ENCODE measurements at regions not wholly inside any gene's neighbourhood (a gene's known extent, or its start where the extent isn't known, plus 50 kb on each side); places are given as distances from the start of the nearest gene placed in this dataset.

GRCh38 chr13:103161476-103161875 is 95.3 kb upstream of the SLC10A2 start:
- Histone ChIP-seq H3K4me1 (ENCODE audit: control insufficient read depth in 1 of 2, insufficient read depth in 2 of 2, low read length in 2 of 2) (no peaks in the 10 kb centered on the region), H3K4me2 (ENCODE audit: low read length) (no peak overlapping the region), H3K27me3 (ENCODE audit: insufficient read depth, low read length) (no peaks in the 10 kb centered on the region), H3K9ac (ENCODE audit: low read length) (no peak overlapping the region), H3K9me3 (ENCODE audit: control insufficient read depth in 1 of 2, insufficient read depth in 1 of 2, low read depth in 1 of 2, low read length in 2 of 2) (no peaks in the 10 kb centered on the region), H4K20me1 (ENCODE audit: insufficient read depth) (no peaks in the 10 kb centered on the region), H3K36me3 (ENCODE audit: control insufficient read depth in 1 of 2, insufficient read depth in 2 of 2, low read length in 2 of 2) (no peaks in the 10 kb centered on the region), H2AFZ (ENCODE audit: low read depth, low read length, poor library complexity, severe bottlenecking) (no peak overlapping the region), H3K4me3 (replicated peaks in 1 of 2; ENCODE audit: low read depth in 1 of 2, low read length in 2 of 2) (no peak overlapping the region), H3K9me2 (ENCODE audit: insufficient read depth) (no peaks in the 10 kb centered on the region), H3K79me2 (ENCODE audit: insufficient read depth, low read length) (no peaks in the 10 kb centered on the region), H3K27ac (ENCODE audit: low read depth, low read length) (no peak overlapping the region)
- ATAC-seq, result no peak
- no peak for DNase-seq (ENCODE audit: low read depth, low spot score)
- ChIA-PET POLR2A (no interaction called here), CTCF (no interaction called here), RAD21 (ENCODE audit: low non-redundant PET in 1 of 2, low total read pairs in 2 of 2, uncharacterized antibody in 2 of 2, unreplicated experiment in 2 of 2) (no interaction called here)
- TF ChIP-seq ZNF274 (IDR thresholded peaks at IDR 0.05; ENCODE audit: low read depth, low read length), result no peak
- no peak for TF ChIP-seq ATF3 (IDR thresholded peaks at IDR 0.05)
- TF ChIP-seq RAD21 (IDR thresholded peaks at IDR 0.05; ENCODE audit: low read depth), result no peak
- no peak for TF ChIP-seq ZBTB33 (IDR thresholded peaks at IDR 0.05; ENCODE audit: extremely low read depth, insufficient replicate concordance, low read length)
- no peak for TF ChIP-seq MAX (IDR thresholded peaks at IDR 0.05)
- TF ChIP-seq SP1 (IDR thresholded peaks at IDR 0.05; ENCODE audit: low read depth), result no peak
- no peak for TF ChIP-seq EGR1 (IDR thresholded peaks at IDR 0.05; ENCODE audit: low read depth)
- TF ChIP-seq SRF (IDR thresholded peaks at IDR 0.05; ENCODE audit: low read depth), result no peak
- no peak for TF ChIP-seq EZH2 (IDR thresholded peaks at IDR 0.05)
- no peak for TF ChIP-seq REST (IDR thresholded peaks at IDR 0.05; ENCODE audit: low read depth)
- TF ChIP-seq SIN3A (IDR thresholded peaks at IDR 0.05; ENCODE audit: low read depth), result no peak
- TF ChIP-seq YY1 (IDR thresholded peaks at IDR 0.05; ENCODE audit: extremely low read depth, insufficient replicate concordance, low read depth, low read length), result no peak
- TF ChIP-seq POLR2A (IDR thresholded peaks at IDR 0.05; ENCODE audit: borderline replicate concordance, extremely low read depth, insufficient read depth, insufficient read length), result no peak
- TF ChIP-seq CEBPB (IDR thresholded peaks at IDR 0.05; ENCODE audit: low read depth), result no peak
- intact Hi-C loops (cut with micrococcal nuclease), result no loop called here
- no TSS peak for BruUV-seq (replicated peaks)

All from HCT116 (cell line).